CD4-positive, alpha-beta T cell (primary cell): ENCODE measurements at regions not wholly inside any gene's neighbourhood (a gene's known extent, or its start where the extent isn't known, plus 50 kb on each side); places are given as distances from the start of the nearest gene placed in this dataset.

Experiments
- ATAC-seq: fragments of 200-7000 bp; cut with Tn5 transposase; one replicate; pipeline ENCODE4 v1.10.0; 2022; ENCODE audit warnings: mild to moderate bottlenecking; ENCODE audit not compliant: poor library complexity
- CTCF ChIA-PET: fragments of 350-600 bp; sonication (Branson Sonifier 250); formaldehyde crosslinking; loops from one replicate; lab custom pipeline; 2021; ENCODE audit warnings: antibody characterized with exemption, inconsistent platforms; lab: Charles Lee
- POLR2A ChIA-PET: fragments of 350-600 bp; sonication (Branson Sonifier 250); formaldehyde crosslinking; loops from one replicate; lab custom pipeline; 2021; ENCODE audit warnings: antibody characterized with exemption, inconsistent platforms; lab: Charles Lee
- DNase-seq, 14 experiments: peaks; one replicate each; pipeline ENCODE4 v3.0.0-alpha.2; 2013 to 2020; ENCODE audit warnings: mixed read lengths in 2 of 14
- H3K27ac ChIP-seq, 2 donors: one replicate each; pipeline versions ENCODE4 v1.5.1 to v1.7.0; 2013; ENCODE audit warnings: low read length in 2 of 2, low read depth in 1 of 2, mild to moderate bottlenecking in 1 of 2
- H3K27me3 ChIP-seq, 2 experiments: 1 replicate in 1 of 2; 2 replicates in 1 of 2; pipeline versions ENCODE4 v1.6.1 to v1.7.0; 2013; ENCODE audit warnings: low read length in 2 of 2, control low read depth in 1 of 2, mild to moderate bottlenecking in 1 of 2, moderate library complexity in 1 of 2; ENCODE audit not compliant: insufficient read depth in 2 of 2, control insufficient read depth in 1 of 2
- H3K36me3 ChIP-seq: one replicate; pipeline ENCODE4 v1.6.1; 2013; ENCODE audit warnings: low read length, control low read depth; ENCODE audit not compliant: insufficient read depth
- H3K4me1 ChIP-seq: one replicate; pipeline ENCODE4 v1.6.1; 2013; ENCODE audit warnings: low read length, control low read depth; ENCODE audit not compliant: insufficient read depth
- H3K4me3 ChIP-seq: one replicate; pipeline ENCODE4 v1.5.1; 2013; ENCODE audit warnings: mild to moderate bottlenecking, low read length, moderate library complexity
- H3K9me3 ChIP-seq, 2 experiments: 1 replicate in 1 of 2; 2 replicates in 1 of 2; pipeline versions ENCODE4 v1.6.1 to v1.7.0; 2013; ENCODE audit warnings: low read length in 2 of 2, mild to moderate bottlenecking in 2 of 2, control low read depth in 1 of 2, moderate library complexity in 1 of 2; ENCODE audit not compliant: control insufficient read depth in 1 of 2, insufficient read depth in 1 of 2
- H3K27ac Mint-ChIP-seq: one replicate; pipeline ENCODE4 v1.8.0; 2020; ENCODE audit warnings: mixed read lengths
- H3K27me3 Mint-ChIP-seq: one replicate; pipeline ENCODE4 v1.8.0; 2021; ENCODE audit warnings: mixed read lengths
- H3K36me3 Mint-ChIP-seq: one replicate; pipeline ENCODE4 v1.8.0; 2021; ENCODE audit warnings: low read depth, mixed read lengths
- H3K4me1 Mint-ChIP-seq: one replicate; pipeline ENCODE4 v1.8.0; 2021; ENCODE audit warnings: low read depth, mixed read lengths
- H3K4me3 Mint-ChIP-seq: one replicate; pipeline ENCODE4 v1.8.0; 2020; ENCODE audit warnings: mild to moderate bottlenecking, mixed read lengths
- H3K9me3 Mint-ChIP-seq: one replicate; pipeline ENCODE4 v1.8.0; 2020; ENCODE audit warnings: mixed read lengths
- intact Hi-C, 2 experiments: fragments of 100-400 bp; cut with DNase I in 1 of 2; cut with micrococcal nuclease in 1 of 2; formaldehyde crosslinking; loops; one replicate each; pipeline versions ENCODE4 v1.15.1 to v1.9.0; 2023 to 2025; cut with DNase I, micrococcal nuclease
- TF ChIP-seq, protein P1 (sequence below): fragments of 200-600 bp; IDR thresholded peaks from one replicate; pipeline ENCODE4 v1.8.0; 2022; ENCODE audit warnings: antibody characterized with exemption, mild to moderate bottlenecking

DNA sequence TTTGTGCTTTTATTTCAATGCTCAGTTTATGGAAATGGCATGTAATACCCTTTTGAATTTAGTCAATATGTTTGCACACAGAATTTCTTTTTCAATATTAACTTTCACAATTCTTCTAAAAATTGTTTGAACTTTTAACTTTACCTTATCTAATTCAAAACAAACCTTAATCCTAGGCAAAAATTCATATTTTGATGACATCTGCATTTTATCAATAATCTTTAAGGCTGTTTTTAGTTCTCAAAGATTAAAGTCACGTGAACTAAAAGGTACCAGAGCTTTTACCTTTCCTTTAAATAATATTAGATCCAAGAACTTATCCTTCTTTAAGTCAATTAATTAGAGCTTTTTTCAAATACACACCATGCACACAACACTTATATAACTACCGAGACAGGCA lies 218.9 kb upstream of the NCAM2 start:
- H3K36me3 Mint-ChIP-seq: no peaks in the 10 kb centered on the region
- Histone ChIP-seq H3K4me1 (no peaks in the 10 kb centered on the region), H3K4me3 (no peak overlapping the region), H3K27me3 (no peaks in the 10 kb centered on the region), H3K36me3 (no peaks in the 10 kb centered on the region), H3K9me3 (peaks cover 7 to 17% of the 10 kb centered on the region in 2 experiments), H3K27ac (no peak overlapping the region)
- H3K27me3 Mint-ChIP-seq: no peaks in the 10 kb centered on the region
- TF ChIP-seq, protein P1, sequence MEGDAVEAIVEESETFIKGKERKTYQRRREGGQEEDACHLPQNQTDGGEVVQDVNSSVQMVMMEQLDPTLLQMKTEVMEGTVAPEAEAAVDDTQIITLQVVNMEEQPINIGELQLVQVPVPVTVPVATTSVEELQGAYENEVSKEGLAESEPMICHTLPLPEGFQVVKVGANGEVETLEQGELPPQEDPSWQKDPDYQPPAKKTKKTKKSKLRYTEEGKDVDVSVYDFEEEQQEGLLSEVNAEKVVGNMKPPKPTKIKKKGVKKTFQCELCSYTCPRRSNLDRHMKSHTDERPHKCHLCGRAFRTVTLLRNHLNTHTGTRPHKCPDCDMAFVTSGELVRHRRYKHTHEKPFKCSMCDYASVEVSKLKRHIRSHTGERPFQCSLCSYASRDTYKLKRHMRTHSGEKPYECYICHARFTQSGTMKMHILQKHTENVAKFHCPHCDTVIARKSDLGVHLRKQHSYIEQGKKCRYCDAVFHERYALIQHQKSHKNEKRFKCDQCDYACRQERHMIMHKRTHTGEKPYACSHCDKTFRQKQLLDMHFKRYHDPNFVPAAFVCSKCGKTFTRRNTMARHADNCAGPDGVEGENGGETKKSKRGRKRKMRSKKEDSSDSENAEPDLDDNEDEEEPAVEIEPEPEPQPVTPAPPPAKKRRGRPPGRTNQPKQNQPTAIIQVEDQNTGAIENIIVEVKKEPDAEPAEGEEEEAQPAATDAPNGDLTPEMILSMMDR: no peak
- H3K4me3 Mint-ChIP-seq: no peak overlapping the region
- DNase-seq (no peak), ATAC-seq (no peak)
- no peak overlapping the region for H3K27ac Mint-ChIP-seq
- CTCF ChIA-PET: no interaction called here
- H3K4me1 Mint-ChIP-seq: no peaks in the 10 kb centered on the region
- peaks cover 6% of the 10 kb centered on the region for H3K9me3 Mint-ChIP-seq
- intact Hi-C loops: no loop called here
- POLR2A ChIA-PET: no interaction called here

DNA sequence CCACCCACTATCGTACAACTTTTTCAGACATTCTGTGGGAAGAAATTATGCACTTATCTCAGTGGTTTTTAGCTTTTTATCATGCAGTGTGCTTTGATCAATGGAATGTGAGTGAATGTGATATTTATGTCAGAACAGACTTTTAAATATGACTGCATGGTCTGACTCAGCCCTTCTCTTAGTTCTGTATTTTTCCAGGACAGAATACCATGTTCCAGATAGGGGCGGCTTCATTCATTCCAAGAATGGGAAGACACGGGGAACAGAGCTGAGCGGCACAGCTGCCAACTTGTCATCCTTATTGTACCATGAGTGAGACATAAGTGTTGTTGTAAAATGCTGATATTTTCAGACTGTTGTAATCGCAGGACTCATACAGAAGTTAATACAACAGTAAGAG lies 214.6 kb upstream of the NCAM2 start:
- Histone ChIP-seq H3K27me3 (no peaks in the 10 kb centered on the region), H3K36me3 (no peaks in the 10 kb centered on the region), H3K4me3 (no peak overlapping the region), H3K9me3 (peaks cover 7 to 12% of the 10 kb centered on the region in 2 experiments), H3K27ac (no peak overlapping the region), H3K4me1 (no peaks in the 10 kb centered on the region)
- ATAC-seq: no peak
- POLR2A ChIA-PET: no interaction called here
- DNase-seq: no peak
- intact Hi-C loops: no loop called here
- Mint-ChIP-seq H3K27me3 (no peaks in the 10 kb centered on the region), H3K4me1 (no peaks in the 10 kb centered on the region), H3K9me3 (peaks cover 7% of the 10 kb centered on the region), H3K27ac (no peak overlapping the region), H3K4me3 (no peak overlapping the region), H3K36me3 (no peaks in the 10 kb centered on the region)
- CTCF ChIA-PET: no interaction called here
- TF ChIP-seq, protein P1: no peak

DNA sequence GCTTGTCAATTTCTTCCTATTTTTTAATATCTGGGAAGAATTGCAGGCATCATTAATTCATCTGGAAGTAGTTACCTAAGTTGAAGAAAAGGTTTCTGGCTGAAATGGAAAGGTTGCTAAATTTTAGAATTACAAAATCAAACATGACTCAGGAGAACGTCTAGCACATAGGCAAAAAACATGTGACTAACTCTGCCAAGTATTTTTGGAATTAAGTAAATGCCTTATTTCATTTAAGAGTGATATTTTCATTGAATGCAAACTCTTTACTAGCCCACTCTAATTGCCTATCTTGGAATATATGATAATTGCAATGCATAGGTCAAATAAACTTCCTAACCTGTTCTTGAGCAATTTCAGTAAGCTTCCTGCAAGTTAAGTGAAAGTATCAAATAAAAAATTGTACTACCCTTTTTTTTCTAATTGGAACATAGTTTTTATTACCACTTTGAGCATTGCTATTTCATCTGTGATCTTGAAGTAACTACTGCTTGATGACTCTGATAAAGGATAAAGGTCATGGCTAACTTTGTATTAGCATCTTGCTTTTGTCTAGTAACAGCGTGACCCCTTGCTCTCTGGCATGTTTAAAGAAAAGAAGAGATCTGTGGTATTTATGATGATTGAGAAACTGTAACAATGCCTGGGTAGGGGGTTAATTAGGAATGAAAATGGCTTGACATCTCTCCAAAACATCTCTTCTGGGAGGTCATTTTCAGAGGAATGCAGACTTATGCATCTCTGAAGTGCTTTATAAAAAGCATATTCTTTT lies 208.3 kb upstream of the NCAM2 start:
- DNase-seq (no peak), ATAC-seq (no peak)
- intact Hi-C loops: no loop called here
- H3K27me3 ChIP-seq: no peaks in the 10 kb centered on the region
- H3K4me1 ChIP-seq: no peaks in the 10 kb centered on the region
- peaks cover 0 to 3% of the 10 kb centered on the region in 2 experiments for H3K9me3 ChIP-seq
- ChIA-PET CTCF (no interaction called here), POLR2A (interaction anchor here (0.6 kb wide), 1 partner anchor 303 kb away, joined by 3 read pairs; no protein-coding TSS in a partner anchor)
- TF ChIP-seq, protein P1: no peak
- H3K4me3 ChIP-seq: no peak overlapping the region
- no peak overlapping the region for H3K27ac ChIP-seq
- Mint-ChIP-seq H3K27ac (no peak overlapping the region), H3K9me3 (peaks cover 10% of the 10 kb centered on the region), H3K27me3 (no peaks in the 10 kb centered on the region), H3K36me3 (no peaks in the 10 kb centered on the region), H3K4me1 (no peaks in the 10 kb centered on the region), H3K4me3 (no peak overlapping the region)
- H3K36me3 ChIP-seq: no peaks in the 10 kb centered on the region
